GM19239 (cell line): ENCODE measurements at regions not wholly inside any gene's neighbourhood (a gene's known extent, or its start where the extent isn't known, plus 50 kb on each side); places are given as distances from the start of the nearest gene placed in this dataset.

ENCODE experiments used
- DNase-seq: peaks from one replicate; pipeline ENCODE4 v3.0.0; 2011; ENCODE audit warnings: low spot score; ENCODE audit not compliant: insufficient read length
- FAIRE-seq: peaks from 2 replicates; lab custom pipeline; 2011; peaks lifted over from hg19 to GRCh38; lab: Jason Lieb, UNC

GRCh38 chr6:9517806-9518205 lies 897.1 kb downstream of the TFAP2A start:
- DNase-seq (no peak), FAIRE-seq (no peak)

GRCh38 chr6:9515633-9516606 lies 899.0 kb downstream of the TFAP2A start:
- DNase-seq (no peak), FAIRE-seq (no peak)

- FAIRE-seq: no peak
- no peak for DNase-seq
These were observed 900.7 kb downstream of the TFAP2A start for GRCh38 chr6:9514146-9514545.

GRCh38 chr6:9511157-9511556 lies 903.7 kb downstream of the TFAP2A start:
- FAIRE-seq: no peak

GRCh38 chr6:9507136-9507895 lies 907.6 kb downstream of the TFAP2A start:
- FAIRE-seq: no peak
- DNase-seq: no peak

More at GRCh38 chr6:9511157-9511556, 903.7 kb downstream of the TFAP2A start:
- no peak for DNase-seq

- no peak for FAIRE-seq
- DNase-seq: no peak
These were observed 910.7 kb downstream of the TFAP2A start for GRCh38 chr6:9504191-9504590.

GRCh38 chr6:9503111-9503761 lies 911.6 kb downstream of the TFAP2A start:
- DNase-seq: no peak
- FAIRE-seq: no peak

GRCh38 chr6:9499709-9500108 lies 915.2 kb downstream of the TFAP2A start:
- DNase-seq (no peak), FAIRE-seq (no peak)

- DNase-seq (no peak), FAIRE-seq (no peak)
These were observed 918.0 kb downstream of the TFAP2A start for GRCh38 chr6:9496837-9497236.

- DNase-seq: no peak
- no peak for FAIRE-seq
These were observed 920.0 kb downstream of the TFAP2A start for GRCh38 chr6:9494864-9495263.

- DNase-seq: no peak
- no peak for FAIRE-seq
These were observed 922.1 kb downstream of the TFAP2A start for GRCh38 chr6:9492790-9493189.

- no peak for DNase-seq
- FAIRE-seq: no peak
These were observed 927.7 kb downstream of the TFAP2A start for GRCh38 chr6:9487128-9487527.

GRCh38 chr6:9485992-9486391 lies 928.9 kb downstream of the TFAP2A start:
- no peak for FAIRE-seq
- no peak for DNase-seq

- DNase-seq: no peak
- no peak for FAIRE-seq
These were observed 930.2 kb downstream of the TFAP2A start for GRCh38 chr6:9484686-9485085.

- FAIRE-seq (no peak), DNase-seq (no peak)
These were observed 930.8 kb downstream of the TFAP2A start for GRCh38 chr6:9484091-9484490.

- FAIRE-seq (no peak), DNase-seq (no peak)
These were observed 932.7 kb downstream of the TFAP2A start for GRCh38 chr6:9482030-9482738.

- no peak for FAIRE-seq
- DNase-seq: no peak
These were observed 933.4 kb downstream of the TFAP2A start for GRCh38 chr6:9481292-9482029.

GRCh38 chr6:9468277-9468676 lies 946.6 kb downstream of the TFAP2A start:
- no peak for FAIRE-seq
- DNase-seq: no peak

GRCh38 chr6:9467741-9468140 lies 947.1 kb downstream of the TFAP2A start:
- DNase-seq: no peak

More at GRCh38 chr6:9467741-9468140, 947.1 kb downstream of the TFAP2A start:
- FAIRE-seq: no peak
